GM19438 (cell line): ENCODE measurements at regions not wholly inside any gene's neighbourhood (a gene's known extent, or its start where the extent isn't known, plus 50 kb on each side); places are given as distances from the start of the nearest gene placed in this dataset.

Experiments used
- ATAC-seq: cut with Tn5 transposase; IDR thresholded peaks from one replicate; pipeline ENCODE4 v1.9.1; 2021; ENCODE audit warnings: low read depth; ENCODE audit not compliant: unreplicated experiment

- ATAC-seq: no peak
Observed at GRCh38 chr14:101370593-101371569, 190.4 kb upstream of the DIO3 start.

DNA sequence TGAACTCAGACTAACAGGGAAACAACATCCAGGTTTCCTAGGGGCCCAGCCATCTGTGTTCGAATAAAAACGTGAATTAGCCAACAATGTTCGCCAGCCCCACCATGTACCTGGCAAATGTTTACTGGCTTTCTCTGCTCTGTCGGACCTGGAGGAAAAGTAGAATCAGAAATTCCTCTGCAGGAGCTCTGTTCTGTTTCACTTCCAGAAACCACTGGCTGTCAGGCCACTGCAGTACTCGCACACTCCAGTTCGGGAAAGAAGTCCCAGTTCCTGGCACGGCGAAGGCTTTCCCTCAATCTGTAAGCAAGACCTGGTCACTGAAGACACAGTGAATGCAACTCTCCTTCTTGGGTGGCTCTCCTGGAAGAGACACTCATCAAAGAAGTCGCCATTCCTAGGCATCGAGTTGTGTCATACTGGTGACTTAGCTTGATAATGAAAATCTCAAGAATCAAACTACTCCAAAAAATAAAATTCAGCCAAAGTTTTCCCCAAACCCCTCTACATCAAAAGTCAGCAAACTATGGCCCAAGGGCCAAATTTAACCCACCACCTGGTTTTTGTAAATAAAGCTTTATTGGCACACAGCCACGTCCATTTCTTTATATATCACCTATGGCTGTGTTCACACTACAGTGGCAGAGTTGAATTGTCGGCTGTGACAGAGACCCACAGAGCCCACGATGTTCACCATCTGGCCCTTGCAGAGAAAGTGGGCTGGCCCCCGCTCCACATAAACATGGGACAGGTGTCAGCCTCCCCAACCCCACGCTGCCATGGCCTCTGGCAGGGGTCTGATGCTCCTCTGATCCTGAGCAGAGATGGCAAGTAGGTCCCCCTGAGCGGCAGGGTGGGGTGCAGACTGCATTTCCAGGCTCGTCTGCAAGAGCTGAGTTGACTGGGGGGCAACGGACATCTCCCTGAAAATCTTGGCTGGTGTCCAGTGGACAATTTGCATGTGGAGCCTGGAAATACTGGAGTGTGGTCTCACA lies 189.2 kb upstream of the DIO3 start:
- ATAC-seq: no peak

DNA sequence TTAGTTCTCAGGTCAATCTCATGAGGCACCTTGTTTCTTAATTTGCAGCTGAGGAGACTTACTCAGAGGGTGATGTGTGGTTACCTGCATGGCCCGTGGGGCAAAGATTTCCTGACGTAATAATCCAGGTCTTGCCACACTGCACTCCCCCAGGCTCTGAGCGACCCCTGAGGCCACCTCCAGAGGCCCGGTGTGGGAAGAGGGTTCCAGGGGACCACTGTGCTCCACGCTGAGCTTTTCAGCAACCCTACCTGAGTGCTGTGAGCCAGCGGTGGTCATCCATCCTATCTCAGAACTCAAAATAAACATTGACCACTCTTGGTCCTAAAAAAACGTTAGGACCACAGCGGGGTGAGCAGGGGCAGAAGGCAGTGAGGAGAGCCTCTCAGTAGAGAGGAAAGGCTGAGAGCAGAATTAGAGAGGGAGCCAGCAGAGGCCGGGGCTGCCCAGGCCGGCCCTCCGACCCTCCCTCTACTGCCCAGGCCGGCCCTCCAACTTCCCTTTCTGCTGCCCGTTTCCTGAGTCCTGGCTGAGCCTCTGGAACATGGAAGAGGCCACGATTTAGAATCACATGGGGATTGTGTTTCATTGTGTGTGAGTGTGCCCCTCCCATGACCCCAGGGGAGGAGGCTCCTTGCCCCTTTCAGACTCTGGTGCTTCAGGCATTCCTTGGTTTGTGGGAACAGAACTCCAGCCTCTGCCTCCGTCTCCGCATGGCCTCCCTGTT lies 188.2 kb upstream of the DIO3 start:
- ATAC-seq: no peak

- no peak for ATAC-seq
Observed at GRCh38 chr14:101373690-101374295, 187.5 kb upstream of the DIO3 start.

DNA sequence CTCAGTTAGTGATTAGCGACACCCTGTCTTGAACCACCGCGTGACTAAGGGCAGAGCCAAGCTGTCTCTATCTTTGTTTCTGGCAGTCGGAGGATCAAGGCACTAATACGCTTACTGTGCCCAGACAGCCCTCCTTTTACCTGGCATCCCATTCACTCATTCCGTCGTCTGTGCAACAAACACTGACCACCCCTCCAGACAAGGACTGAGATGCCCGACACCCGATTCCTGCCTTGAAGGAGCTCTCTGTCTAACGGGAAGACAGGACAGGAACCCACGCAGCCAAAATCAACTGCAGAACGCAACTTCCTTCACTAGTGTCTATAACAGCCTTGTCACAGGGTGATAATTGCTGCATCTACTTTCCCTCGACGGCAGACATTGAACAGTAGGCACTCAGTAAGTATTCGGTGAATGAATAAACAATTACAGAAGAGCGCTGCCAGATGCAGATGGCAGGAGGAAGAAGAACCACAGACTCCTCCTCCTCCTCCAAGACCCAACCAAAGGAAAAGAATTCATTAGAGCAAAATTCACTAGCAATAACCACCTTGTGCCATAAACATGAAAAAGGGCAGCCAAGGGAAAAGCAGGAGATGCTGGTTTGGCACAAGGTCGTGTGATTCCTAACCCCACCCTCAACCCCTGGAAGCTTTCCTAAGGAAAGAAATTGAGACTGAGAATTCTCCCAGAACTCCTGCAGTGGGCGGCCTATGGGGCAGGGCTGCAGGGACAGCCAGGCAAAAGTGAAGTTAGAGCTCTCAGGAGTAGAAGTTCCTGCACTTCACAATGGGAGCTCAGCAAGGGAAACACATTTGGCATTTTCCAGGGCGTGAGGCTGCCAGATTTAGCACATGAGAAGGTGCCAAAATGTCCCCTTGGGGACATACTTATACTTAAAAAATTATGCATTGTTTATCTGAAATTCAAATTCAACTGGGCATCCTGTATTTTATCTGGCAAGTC lies 186.6 kb upstream of the DIO3 start:
- ATAC-seq: no peak

GRCh38 chr14:101377069-101377468 lies 184.2 kb upstream of the DIO3 start:
- no peak for ATAC-seq

DNA sequence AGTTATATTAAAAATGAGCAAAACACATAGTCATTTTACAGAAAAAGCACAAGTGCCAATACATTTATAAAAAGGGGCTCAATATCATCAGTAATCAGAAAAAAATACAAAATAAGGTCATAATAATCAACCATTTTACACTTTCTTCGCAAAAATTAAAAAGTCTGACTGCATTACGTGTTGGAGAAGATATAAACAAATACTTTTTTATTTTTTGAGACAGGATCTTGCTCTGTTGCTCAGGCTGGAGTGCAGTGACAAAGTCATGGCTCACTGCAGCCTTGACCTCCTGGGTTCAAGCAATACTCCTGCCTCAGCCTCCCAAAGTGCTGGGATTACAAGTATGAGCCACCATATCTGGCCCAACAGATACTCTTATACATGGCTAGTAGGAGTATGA lies 181.5 kb upstream of the DIO3 start:
- ATAC-seq: no peak

DNA sequence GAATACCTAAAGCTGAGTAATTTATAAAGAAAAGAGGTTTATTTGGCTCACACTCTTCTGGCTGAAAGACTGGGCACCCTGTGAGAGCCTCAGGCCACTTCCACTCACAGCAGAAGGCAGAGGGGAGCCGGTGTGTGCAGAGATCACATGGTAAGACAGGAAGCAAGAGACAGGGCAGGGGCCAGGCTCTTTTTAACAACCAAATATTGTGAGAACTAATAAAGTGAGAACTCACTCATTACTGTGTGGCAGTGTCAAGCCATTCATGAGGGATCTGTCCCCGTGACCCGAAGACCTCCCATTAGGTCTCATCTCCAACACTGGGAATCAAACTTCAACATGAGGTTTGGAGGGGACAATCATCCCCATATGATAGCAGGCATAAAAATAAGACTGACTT lies 180.8 kb upstream of the DIO3 start:
- ATAC-seq: no peak

DNA sequence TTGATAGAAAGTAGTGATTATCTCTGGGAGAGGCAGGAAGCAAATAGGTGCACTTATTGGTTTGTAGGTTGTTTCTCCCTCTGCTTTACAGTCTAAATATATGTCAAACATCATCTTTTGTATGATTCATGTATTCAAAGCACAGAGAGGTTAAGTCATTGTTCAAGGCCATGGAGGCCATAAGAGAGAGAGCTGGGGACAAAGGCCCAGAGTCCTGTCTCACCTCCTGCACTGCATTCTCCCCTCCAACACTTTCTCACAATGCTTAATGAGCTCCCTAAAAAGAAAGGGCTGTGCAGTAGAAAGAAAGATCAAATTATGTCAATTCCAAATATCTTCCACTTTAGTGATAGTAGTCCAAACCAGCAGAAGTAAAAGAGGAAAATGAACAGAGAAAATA lies 180.4 kb upstream of the DIO3 start:
- no peak for ATAC-seq

DNA sequence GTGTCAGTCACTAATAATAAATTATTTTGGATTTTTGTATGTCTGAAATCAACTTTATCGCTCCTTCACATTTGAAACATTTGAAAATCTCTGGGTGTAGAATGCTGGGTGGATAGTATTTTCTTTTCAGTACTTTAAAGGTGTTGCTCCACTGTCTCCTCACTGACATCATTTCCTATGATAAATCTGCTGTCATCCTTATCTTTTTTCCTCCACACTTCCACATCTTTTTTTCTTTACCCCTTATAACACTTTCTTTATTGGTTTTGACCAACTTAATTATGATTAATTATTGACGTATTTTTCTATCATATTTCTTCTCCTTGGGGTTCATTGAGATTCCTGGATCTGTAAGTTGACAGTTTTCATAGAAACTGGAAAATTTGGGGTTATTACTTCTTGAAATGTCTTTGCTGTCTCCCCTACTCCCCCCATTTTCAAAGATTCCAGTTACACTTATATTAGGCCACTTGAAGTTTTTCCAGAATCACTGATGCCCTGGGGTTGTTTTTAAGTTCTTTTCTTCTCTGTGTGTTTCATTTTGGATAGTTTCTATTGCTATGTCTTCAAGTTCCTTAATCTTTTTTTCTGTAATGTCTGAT lies 177.5 kb upstream of the DIO3 start:
- ATAC-seq: no peak

DNA sequence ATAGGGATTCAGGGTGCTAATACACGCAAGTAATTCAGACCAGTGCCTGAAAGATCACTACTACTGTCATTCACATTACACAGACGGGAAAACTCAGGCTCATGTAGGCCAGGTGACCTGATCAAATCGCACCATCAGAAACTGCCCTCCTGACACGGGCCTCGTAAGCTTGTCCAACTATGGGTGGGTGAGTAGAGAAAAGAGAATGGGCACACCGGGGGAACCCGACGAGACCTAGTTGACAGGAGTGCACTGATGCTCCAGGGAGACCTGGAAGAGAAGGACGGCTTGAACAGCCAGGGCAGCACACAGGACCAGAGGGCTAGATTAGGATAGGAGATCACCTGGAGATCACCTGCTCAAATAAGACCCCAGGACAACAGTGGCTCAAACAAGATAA lies 166.9 kb upstream of the DIO3 start:
- ATAC-seq: no peak

DNA sequence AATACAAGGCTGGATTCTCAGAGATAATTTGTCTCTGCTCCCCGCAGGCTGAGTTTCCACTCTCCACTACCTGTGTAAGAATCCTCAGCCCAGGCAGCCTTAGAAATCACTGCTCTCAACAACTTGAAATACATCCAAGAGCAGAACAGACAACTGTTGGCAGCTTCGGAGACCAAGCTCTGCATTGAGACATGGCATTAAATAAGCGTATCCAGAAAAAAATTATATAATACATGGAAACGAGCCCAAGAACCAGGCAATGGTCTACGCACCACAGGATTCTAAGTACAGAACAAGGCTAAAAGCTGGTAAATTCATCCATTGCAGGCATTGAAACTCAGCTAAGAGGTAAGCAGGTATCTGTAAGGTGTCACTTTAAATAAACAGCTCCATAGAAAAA lies 165.5 kb upstream of the DIO3 start:
- ATAC-seq: no peak

GRCh38 chr14:101397206-101397605 lies 164.1 kb upstream of the DIO3 start:
- no peak for ATAC-seq

GRCh38 chr14:101398011-101398410 lies 163.3 kb upstream of the DIO3 start:
- no peak for ATAC-seq

DNA sequence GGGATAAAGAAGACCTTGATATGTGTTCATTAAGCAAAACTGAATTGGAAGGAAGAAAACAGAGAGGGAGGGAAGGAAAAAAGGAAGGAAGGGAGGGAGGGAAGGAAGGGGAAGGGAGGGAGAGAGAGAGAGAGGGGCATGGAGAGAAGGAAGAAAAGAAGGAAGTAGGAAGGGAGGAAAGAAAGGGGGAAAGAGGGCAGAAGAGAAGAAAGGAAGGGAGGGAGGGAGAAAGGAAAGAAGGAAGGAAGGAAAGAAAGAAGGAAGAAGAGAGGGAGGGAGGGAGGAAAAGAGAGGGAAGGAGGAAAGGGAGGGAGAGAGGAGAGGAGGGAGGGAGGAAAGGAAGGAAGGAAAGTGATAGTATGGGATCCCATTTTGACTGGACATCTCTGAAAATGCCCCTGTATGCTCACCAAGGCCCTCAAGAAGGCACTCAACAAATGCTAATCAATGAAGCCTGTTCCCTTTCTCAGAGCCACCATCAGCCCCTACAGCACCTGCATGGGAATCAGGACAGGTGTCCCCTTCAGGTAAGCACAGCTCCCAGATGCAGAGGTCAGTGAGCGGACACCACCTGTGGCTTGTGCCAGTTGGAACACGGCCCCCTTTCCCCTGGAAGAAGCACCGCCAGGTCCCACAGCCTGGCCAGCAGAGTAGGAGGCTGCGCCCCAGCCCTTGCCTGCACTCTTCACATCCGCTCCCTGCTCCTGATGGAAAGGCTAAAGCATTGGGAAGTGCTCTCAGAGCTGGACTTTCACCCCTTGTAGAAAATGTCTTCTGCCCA lies 161.4 kb upstream of the DIO3 start:
- no peak for ATAC-seq

- no peak for ATAC-seq
Observed at GRCh38 chr14:101400830-101401229, 160.5 kb upstream of the DIO3 start.

DNA sequence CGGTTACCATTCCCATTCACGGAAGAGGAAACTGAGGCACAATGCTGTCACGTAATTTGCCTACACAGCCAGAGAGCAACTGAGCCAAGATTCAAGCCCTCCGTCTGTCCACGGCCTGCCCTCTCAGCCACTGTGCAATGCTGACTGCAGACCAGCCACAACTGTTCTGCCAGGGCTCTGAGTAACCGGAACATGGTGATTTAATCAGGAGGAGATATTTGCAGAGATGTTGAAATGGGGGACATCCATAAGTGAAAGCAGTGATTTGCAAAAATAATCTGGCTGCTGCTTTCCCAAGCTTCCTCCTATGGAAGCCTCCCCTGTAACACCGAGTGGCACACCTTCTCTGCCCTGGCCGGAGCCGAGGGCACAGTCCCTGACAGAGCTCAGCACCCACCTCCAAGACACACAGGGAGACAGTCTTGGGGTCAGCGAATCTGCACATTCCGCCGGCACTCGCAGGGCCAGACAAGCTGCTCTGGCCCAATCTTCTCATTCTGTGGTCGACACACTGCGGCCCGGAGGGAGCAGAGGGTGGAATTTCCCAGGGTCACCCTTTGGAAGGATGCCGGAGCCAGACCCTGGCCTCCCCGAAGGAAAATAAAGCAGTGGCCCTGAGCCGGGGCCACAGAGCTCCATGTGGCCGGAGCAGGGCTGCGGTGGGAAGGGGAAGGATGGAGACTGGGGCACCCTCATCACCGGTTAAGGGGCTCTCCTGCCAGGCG lies 158.2 kb upstream of the DIO3 start:
- ATAC-seq: no peak
